ENCODE measurements at regions not wholly inside any gene's neighbourhood (a gene's known extent, or its start where the extent isn't known, plus 50 kb on each side); places are given as distances from the start of the nearest gene placed in this dataset.

DNA sequence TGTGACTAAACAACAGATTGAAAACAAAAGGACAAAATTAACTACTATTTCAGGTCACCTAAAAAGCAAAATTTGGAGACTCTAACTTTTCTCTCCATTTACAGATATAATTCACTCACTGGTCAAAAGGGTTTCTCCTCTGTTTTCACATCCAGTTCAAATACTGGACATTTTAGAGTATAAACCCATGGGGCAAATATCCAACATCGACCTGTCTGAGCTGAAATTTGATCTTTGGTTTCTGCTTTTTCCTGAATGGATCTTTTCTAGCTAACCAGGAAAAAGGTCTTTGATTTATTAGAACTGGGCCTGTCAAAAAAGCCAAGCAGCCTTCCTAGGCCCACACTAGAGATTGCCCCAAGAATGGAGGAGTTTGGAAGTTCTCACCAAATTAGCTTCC, 69.3 kb upstream of the SATB2 start (continued):
- no peak for TF ChIP-seq ZNF140 (tag by site-specific recombination; IDR thresholded peaks at IDR 0.05)

DNA sequence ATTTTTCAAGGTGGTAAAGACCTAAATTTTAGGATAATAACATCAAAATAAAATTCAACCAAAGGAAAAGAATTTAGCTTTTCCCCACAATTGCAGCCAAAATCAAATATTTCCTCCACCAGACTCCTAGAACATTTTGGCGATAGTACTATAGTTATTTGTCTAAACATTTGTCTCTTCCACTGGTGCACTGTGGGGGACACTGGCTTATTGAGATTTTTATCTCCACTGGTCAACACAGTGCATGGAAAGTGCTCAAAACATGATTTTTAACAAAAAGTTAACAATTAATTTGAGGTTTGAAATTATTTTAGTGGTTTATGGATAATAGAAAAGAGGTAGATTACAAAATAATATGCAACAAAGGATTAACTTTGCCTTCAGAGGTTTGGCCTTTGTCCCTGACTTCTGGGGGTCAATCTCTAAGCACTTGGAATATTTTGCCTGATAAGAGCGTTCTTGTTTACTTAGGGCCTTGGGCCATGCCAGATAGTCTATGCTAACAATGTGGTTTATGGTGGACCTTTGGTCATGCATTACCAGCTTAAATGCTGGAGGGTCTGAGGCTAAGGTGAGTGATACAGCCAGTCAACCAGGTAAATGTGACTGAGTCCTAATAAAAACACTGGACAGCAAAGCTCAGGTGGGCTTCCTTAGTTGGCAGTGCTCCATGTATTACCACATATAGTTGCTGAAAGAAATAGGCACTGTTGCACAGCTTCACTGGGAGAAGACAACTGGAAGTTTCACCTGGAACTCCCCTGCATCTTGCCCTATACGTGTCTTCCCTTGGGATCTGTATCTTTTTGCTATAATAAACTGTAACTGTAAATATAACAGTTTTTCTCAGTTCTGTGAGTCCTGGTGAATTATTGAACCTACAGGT, 67.2 kb upstream of the SATB2 start:
- Histone ChIP-seq H3K9me3 (ENCODE audit: control insufficient read depth, insufficient read depth, low read depth, low read length) (no peaks in the 10 kb centered on the region), H3K27ac (ENCODE audit: extremely low read depth, low read depth, low read length) (no peak overlapping the region), H3K4me1 (ENCODE audit: control insufficient read depth, insufficient read depth, low read length) (no peaks in the 10 kb centered on the region), H3K4me3 (ENCODE audit: low read depth, low read length) (no peak overlapping the region), H3K36me3 (ENCODE audit: control insufficient read depth in 2 of 2, insufficient read depth in 1 of 2, low read length in 2 of 2) (no peaks in the 10 kb centered on the region)
- TF ChIP-seq OVOL3 (tag by site-specific recombination; IDR thresholded peaks at IDR 0.05) (no peak), ZNF23 (tag by site-specific recombination; IDR thresholded peaks at IDR 0.05; ENCODE audit: borderline replicate concordance) (no peak), ZNF394 (tag by site-specific recombination; IDR thresholded peaks at IDR 0.05; ENCODE audit: borderline replicate concordance) (no peak)
- TF ChIP-seq, protein P1, sequence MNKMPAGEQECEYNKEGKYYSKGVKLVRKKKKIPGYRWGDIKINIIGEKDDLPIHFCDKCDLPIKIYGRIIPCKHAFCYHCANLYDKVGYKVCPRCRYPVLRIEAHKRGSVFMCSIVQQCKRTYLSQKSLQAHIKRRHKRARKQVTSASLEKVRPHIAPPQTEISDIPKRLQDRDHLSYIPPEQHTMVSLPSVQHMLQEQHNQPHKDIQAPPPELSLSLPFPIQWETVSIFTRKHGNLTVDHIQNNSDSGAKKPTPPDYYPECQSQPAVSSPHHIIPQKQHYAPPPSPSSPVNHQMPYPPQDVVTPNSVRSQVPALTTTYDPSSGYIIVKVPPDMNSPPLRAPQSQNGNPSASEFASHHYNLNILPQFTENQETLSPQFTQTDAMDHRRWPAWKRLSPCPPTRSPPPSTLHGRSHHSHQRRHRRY (tag by site-specific recombination; IDR thresholded peaks at IDR 0.05), result no peak
- ChIA-PET CTCF (interaction anchor here (0.9 kb wide), 1 partner anchor 215 kb away, joined by 3 read pairs; no protein-coding TSS in a partner anchor), POLR2A (no interaction called here)

DNA sequence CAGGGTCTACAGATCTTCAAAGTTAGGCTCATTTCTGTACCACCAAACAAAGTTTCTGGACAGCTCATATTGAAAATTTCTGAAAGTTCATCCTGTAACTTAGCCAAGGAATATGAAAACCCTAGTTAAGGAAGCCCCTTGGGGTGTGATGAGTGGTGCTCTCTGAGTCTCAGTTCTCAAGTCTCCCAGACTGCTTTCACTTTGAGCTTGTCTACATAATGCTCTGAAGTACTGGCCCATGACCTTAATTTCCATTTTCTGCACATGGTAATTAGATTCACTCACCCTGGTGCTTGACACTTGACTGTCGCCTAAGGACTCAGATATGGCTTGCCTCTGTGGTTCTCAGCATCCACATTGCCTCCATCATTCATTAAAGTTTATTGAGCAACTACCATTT, 51.7 kb upstream of the SATB2 start:
- Histone ChIP-seq H3K27ac (ENCODE audit: extremely low read depth, low read depth, low read length) (no peak overlapping the region), H3K9me3 (ENCODE audit: control insufficient read depth, insufficient read depth, low read depth, low read length) (no peaks in the 10 kb centered on the region), H3K36me3 (ENCODE audit: control insufficient read depth in 2 of 2, insufficient read depth in 1 of 2, low read length in 2 of 2) (no peaks in the 10 kb centered on the region), H3K4me3 (ENCODE audit: low read depth, low read length) (no peak overlapping the region), H3K4me1 (ENCODE audit: control insufficient read depth, insufficient read depth, low read length) (no peaks in the 10 kb centered on the region)
- ChIA-PET CTCF (no interaction called here), POLR2A (no interaction called here)
- TF ChIP-seq ZNF426 (tag by site-specific recombination; IDR thresholded peaks at IDR 0.05), result no peak
- no peak for TF ChIP-seq IKZF3 (tag by site-specific recombination; IDR thresholded peaks at IDR 0.05)
- TF ChIP-seq ZNF366 (tag by site-specific recombination; conservative IDR thresholded peaks at IDR 0.05), result no peak
- no peak for TF ChIP-seq ZNF266 (tag by site-specific recombination; IDR thresholded peaks at IDR 0.05; ENCODE audit: low read depth)
- TF ChIP-seq, protein P2, sequence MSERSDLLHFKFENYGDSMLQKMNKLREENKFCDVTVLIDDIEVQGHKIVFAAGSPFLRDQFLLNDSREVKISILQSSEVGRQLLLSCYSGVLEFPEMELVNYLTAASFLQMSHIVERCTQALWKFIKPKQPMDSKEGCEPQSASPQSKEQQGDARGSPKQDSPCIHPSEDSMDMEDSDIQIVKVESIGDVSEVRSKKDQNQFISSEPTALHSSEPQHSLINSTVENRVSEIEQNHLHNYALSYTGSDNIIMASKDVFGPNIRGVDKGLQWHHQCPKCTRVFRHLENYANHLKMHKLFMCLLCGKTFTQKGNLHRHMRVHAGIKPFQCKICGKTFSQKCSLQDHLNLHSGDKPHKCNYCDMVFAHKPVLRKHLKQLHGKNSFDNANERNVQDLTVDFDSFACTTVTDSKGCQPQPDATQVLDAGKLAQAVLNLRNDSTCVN (tag by site-specific recombination; optimal IDR thresholded peaks at IDR 0.05), result no peak
- TF ChIP-seq, protein P3, sequence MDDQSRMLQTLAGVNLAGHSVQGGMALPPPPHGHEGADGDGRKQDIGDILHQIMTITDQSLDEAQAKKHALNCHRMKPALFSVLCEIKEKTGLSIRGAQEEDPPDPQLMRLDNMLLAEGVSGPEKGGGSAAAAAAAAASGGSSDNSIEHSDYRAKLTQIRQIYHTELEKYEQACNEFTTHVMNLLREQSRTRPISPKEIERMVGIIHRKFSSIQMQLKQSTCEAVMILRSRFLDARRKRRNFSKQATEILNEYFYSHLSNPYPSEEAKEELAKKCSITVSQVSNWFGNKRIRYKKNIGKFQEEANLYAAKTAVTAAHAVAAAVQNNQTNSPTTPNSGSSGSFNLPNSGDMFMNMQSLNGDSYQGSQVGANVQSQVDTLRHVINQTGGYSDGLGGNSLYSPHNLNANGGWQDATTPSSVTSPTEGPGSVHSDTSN (CRISPR knock-in tag; IDR thresholded peaks at IDR 0.05), result no peak
- TF ChIP-seq ZNF248 (tag by site-specific recombination; IDR thresholded peaks at IDR 0.05), result no peak
- TF ChIP-seq, protein P4, sequence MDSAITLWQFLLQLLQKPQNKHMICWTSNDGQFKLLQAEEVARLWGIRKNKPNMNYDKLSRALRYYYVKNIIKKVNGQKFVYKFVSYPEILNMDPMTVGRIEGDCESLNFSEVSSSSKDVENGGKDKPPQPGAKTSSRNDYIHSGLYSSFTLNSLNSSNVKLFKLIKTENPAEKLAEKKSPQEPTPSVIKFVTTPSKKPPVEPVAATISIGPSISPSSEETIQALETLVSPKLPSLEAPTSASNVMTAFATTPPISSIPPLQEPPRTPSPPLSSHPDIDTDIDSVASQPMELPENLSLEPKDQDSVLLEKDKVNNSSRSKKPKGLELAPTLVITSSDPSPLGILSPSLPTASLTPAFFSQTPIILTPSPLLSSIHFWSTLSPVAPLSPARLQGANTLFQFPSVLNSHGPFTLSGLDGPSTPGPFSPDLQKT (IDR thresholded peaks at IDR 0.05; ENCODE audit: borderline replicate concordance, low read depth, low read length), result no peak
- no peak for TF ChIP-seq ZNF701 (tag by site-specific recombination; IDR thresholded peaks at IDR 0.05)
- TF ChIP-seq, protein P5, sequence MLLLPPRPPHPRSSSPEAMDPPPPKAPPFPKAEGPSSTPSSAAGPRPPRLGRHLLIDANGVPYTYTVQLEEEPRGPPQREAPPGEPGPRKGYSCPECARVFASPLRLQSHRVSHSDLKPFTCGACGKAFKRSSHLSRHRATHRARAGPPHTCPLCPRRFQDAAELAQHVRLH (tag by site-specific recombination; IDR thresholded peaks at IDR 0.05), result no peak
- TF ChIP-seq ZNF174 (tag by site-specific recombination; IDR thresholded peaks at IDR 0.05), result no peak
- TF ChIP-seq ZNF558 (tag by site-specific recombination; IDR thresholded peaks at IDR 0.05), result no peak
- TF ChIP-seq, protein P6, sequence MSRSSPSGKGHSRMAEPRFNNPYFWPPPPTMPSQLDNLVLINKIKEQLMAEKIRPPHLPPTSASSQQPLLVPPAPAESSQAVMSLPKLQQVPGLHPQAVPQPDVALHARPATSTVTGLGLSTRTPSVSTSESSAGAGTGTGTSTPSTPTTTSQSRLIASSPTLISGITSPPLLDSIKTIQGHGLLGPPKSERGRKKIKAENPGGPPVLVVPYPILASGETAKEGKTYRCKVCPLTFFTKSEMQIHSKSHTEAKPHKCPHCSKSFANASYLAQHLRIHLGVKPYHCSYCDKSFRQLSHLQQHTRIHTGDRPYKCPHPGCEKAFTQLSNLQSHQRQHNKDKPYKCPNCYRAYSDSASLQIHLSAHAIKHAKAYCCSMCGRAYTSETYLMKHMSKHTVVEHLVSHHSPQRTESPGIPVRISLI (tag by site-specific recombination; IDR thresholded peaks at IDR 0.05), result no peak
- TF ChIP-seq ZNF140 (tag by site-specific recombination; IDR thresholded peaks at IDR 0.05), result no peak
- TF ChIP-seq ZBTB21 (tag by site-specific recombination; IDR thresholded peaks at IDR 0.05), result no peak
- no peak for TF ChIP-seq KLF10 (tag by site-specific recombination; IDR thresholded peaks at IDR 0.05)
- no peak for TF ChIP-seq ZFHX2 (tag by site-specific recombination; conservative IDR thresholded peaks at IDR 0.05)
- TF ChIP-seq GLI4 (tag by site-specific recombination; IDR thresholded peaks at IDR 0.05), result no peak
- TF ChIP-seq HOXD13 (CRISPR knock-in tag; IDR thresholded peaks at IDR 0.05; ENCODE audit: borderline replicate concordance), result no peak

Measured in HEK293 (cell line).